Activated T-cell treated with anti-CD3 and anti-CD28 coated beads, Interleukin-2, amount 50 U/mL, for 4 hours (primary cell): ENCODE measurements at regions not wholly inside any gene's neighbourhood (a gene's known extent, or its start where the extent isn't known, plus 50 kb on each side); places are given as distances from the start of the nearest gene placed in this dataset.

Experiments
- ATAC-seq, 2 donors: fragments of 200-7000 bp; cut with Tn5 transposase; one replicate each; pipeline ENCODE4 v1.10.0; 2021
- DNase-seq: peaks from one replicate; pipeline ENCODE4 v3.0.0-alpha.2; 2020
- H3K27me3 Mint-ChIP-seq: one replicate; pipeline ENCODE4 v1.8.0; 2021; ENCODE audit warnings: low read depth, mixed read lengths
- H3K36me3 Mint-ChIP-seq: one replicate; pipeline ENCODE4 v1.8.0; 2022; ENCODE audit warnings: mixed read lengths; ENCODE audit not compliant: insufficient read depth
- H3K4me1 Mint-ChIP-seq: one replicate; pipeline ENCODE4 v1.8.0; 2021; ENCODE audit warnings: low read depth, mixed read lengths
- H3K4me3 Mint-ChIP-seq: one replicate; pipeline ENCODE4 v1.8.0; 2021; ENCODE audit warnings: mild to moderate bottlenecking, moderate library complexity, mixed read lengths
- H3K9me3 Mint-ChIP-seq: one replicate; pipeline ENCODE4 v1.8.0; 2021; ENCODE audit warnings: mixed read lengths

GRCh38 chr17:71057938-71058337 is 888.6 kb downstream of the KCNJ2 start:
- H3K4me3 Mint-ChIP-seq = no peak overlapping the region
- H3K36me3 Mint-ChIP-seq = no peaks in the 10 kb centered on the region
- ATAC-seq (no peak), DNase-seq (no peak)
- H3K4me1 Mint-ChIP-seq = no peaks in the 10 kb centered on the region
- H3K27me3 Mint-ChIP-seq = peaks cover 2% of the 10 kb centered on the region
- H3K9me3 Mint-ChIP-seq = peaks cover 23% of the 10 kb centered on the region

GRCh38 chr17:71063127-71063526 is 893.8 kb downstream of the KCNJ2 start:
- Mint-ChIP-seq H3K36me3 (no peaks in the 10 kb centered on the region), H3K4me1 (no peaks in the 10 kb centered on the region), H3K4me3 (no peak overlapping the region), H3K9me3 (peaks cover 21% of the 10 kb centered on the region), H3K27me3 (no peaks in the 10 kb centered on the region)
- DNase-seq (no peak), ATAC-seq (no peak)

GRCh38 chr17:71063559-71063958 is 894.2 kb downstream of the KCNJ2 start:
- Mint-ChIP-seq H3K27me3 (no peaks in the 10 kb centered on the region), H3K4me3 (no peak overlapping the region), H3K36me3 (no peaks in the 10 kb centered on the region), H3K4me1 (no peaks in the 10 kb centered on the region), H3K9me3 (peaks cover 23% of the 10 kb centered on the region)
- DNase-seq (no peak), ATAC-seq (no peak)

DNA sequence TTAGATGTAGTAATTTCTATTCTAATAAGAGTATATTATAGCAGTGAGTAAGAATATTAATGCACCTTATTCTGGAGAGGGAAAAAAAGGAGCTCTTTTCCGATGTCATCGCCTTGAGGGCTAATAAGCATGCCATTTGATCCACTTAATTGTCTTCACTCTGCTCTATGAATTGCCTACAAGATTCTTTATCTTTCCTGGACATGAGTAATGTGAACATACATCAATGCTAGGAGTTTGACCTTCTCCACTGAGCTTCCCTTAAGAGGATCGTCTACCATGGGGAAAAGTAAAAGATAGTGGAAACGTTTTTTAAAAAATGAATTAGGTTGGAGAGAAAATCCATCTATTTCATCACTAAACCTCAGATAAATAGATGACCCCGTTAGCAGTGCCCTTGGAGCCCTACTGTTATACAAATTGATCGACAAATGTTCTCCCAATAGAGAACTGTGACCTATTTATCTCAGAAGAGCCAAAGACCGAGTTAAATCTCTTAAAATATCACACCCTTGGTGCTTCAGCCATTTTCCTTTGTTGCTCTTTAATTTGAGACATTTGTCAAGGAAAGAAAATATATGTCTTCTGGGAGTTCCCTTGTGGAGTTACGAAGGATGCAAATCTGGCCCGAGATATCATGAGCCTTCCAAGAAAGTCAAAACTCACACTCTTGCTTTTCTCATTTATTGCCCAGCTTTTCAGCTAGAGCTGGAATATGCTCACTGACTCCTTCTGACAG is 898.5 kb downstream of the KCNJ2 start:
- Mint-ChIP-seq H3K4me3 (no peak overlapping the region), H3K9me3 (peaks cover 6% of the 10 kb centered on the region), H3K4me1 (no peaks in the 10 kb centered on the region), H3K27me3 (no peaks in the 10 kb centered on the region), H3K36me3 (no peaks in the 10 kb centered on the region)
- DNase-seq = no peak
- no peak for ATAC-seq

DNA sequence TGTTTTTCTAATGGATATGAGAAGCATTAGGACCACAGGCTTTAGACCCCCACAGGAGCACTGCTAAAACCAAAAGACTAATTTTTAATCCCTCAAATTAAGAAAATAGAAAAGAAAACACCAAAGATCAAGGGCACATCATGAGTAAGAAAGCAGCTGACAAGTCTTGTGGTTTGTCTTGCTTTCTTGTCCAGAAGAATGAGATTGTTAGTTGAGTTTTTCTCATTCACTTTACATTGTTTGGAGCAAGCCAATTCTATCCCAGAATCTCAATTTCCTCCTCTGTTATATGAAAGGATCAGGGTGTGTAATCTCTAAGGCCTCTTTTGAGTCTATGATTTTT is 899.0 kb downstream of the KCNJ2 start:
- peaks cover 6% of the 10 kb centered on the region for H3K9me3 Mint-ChIP-seq
- DNase-seq (no peak), ATAC-seq (no peak)
- no peaks in the 10 kb centered on the region for H3K4me1 Mint-ChIP-seq
- H3K4me3 Mint-ChIP-seq = no peak overlapping the region
- no peaks in the 10 kb centered on the region for H3K27me3 Mint-ChIP-seq
- no peaks in the 10 kb centered on the region for H3K36me3 Mint-ChIP-seq

DNA sequence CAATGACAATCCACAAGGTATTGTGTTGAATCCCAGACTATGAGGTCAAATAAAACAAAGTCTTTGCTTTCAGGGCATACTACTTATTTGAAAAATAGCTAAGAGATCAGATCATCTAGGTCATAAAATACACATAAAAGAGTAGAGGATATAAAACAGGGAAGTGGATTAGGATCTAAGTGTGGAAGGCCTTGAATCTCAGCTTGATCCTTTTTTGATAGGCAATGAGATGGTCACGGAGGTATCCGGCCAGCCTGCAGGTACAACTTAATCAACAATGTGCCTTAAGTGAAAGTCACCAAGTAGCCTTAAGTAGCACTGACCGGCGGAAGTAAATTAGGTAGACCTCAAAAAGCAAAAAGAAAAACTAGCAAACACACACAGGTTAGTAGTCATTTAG is 901.7 kb downstream of the KCNJ2 start:
- ATAC-seq (no peak), DNase-seq (no peak)
- no peaks in the 10 kb centered on the region for H3K27me3 Mint-ChIP-seq
- H3K4me1 Mint-ChIP-seq = no peaks in the 10 kb centered on the region
- peaks cover 13% of the 10 kb centered on the region for H3K9me3 Mint-ChIP-seq
- H3K36me3 Mint-ChIP-seq = no peaks in the 10 kb centered on the region
- no peak overlapping the region for H3K4me3 Mint-ChIP-seq

- H3K4me1 Mint-ChIP-seq = no peaks in the 10 kb centered on the region
- peaks cover 13% of the 10 kb centered on the region for H3K9me3 Mint-ChIP-seq
- ATAC-seq = no peak
Measured at GRCh38 chr17:71071837-71072236, 902.5 kb downstream of the KCNJ2 start.

GRCh38 chr17:71080937-71081336 is 911.6 kb downstream of the KCNJ2 start:
- no peaks in the 10 kb centered on the region for H3K4me1 Mint-ChIP-seq
- H3K27me3 Mint-ChIP-seq = no peaks in the 10 kb centered on the region
- peaks cover 16% of the 10 kb centered on the region for H3K9me3 Mint-ChIP-seq

More at GRCh38 chr17:71071837-71072236, 902.5 kb downstream of the KCNJ2 start:
- no peak for DNase-seq
- H3K4me3 Mint-ChIP-seq = no peak overlapping the region
- no peaks in the 10 kb centered on the region for H3K36me3 Mint-ChIP-seq
- no peaks in the 10 kb centered on the region for H3K27me3 Mint-ChIP-seq

GRCh38 chr17:71081666-71082065 is 912.3 kb downstream of the KCNJ2 start:
- no peak for ATAC-seq
- peaks cover 16% of the 10 kb centered on the region for H3K9me3 Mint-ChIP-seq

More at GRCh38 chr17:71080937-71081336, 911.6 kb downstream of the KCNJ2 start:
- DNase-seq (no peak), ATAC-seq (no peak)
- Mint-ChIP-seq H3K4me3 (no peak overlapping the region), H3K36me3 (no peaks in the 10 kb centered on the region)

GRCh38 chr17:71084219-71084618 is 914.9 kb downstream of the KCNJ2 start:
- Mint-ChIP-seq H3K27me3 (no peaks in the 10 kb centered on the region), H3K4me1 (no peaks in the 10 kb centered on the region), H3K4me3 (no peak overlapping the region), H3K36me3 (no peaks in the 10 kb centered on the region), H3K9me3 (peaks cover 11% of the 10 kb centered on the region)
- no peak for ATAC-seq
- DNase-seq = no peak

More at GRCh38 chr17:71081666-71082065, 912.3 kb downstream of the KCNJ2 start:
- no peaks in the 10 kb centered on the region for H3K4me1 Mint-ChIP-seq
- DNase-seq = no peak
- no peak overlapping the region for H3K4me3 Mint-ChIP-seq
- H3K36me3 Mint-ChIP-seq = no peaks in the 10 kb centered on the region
- no peaks in the 10 kb centered on the region for H3K27me3 Mint-ChIP-seq

GRCh38 chr17:71084838-71085237 is 915.5 kb downstream of the KCNJ2 start:
- Mint-ChIP-seq H3K27me3 (no peaks in the 10 kb centered on the region), H3K36me3 (no peaks in the 10 kb centered on the region), H3K4me1 (no peaks in the 10 kb centered on the region), H3K4me3 (no peak overlapping the region), H3K9me3 (peaks cover 5% of the 10 kb centered on the region)
- ATAC-seq = no peak
- no peak for DNase-seq

- Mint-ChIP-seq H3K36me3 (no peaks in the 10 kb centered on the region), H3K9me3 (peaks cover 5% of the 10 kb centered on the region), H3K4me1 (no peaks in the 10 kb centered on the region), H3K27me3 (no peaks in the 10 kb centered on the region), H3K4me3 (no peak overlapping the region)
- no peak for ATAC-seq
- no peak for DNase-seq
Measured at GRCh38 chr17:71085238-71086033, 916.1 kb downstream of the KCNJ2 start.

DNA sequence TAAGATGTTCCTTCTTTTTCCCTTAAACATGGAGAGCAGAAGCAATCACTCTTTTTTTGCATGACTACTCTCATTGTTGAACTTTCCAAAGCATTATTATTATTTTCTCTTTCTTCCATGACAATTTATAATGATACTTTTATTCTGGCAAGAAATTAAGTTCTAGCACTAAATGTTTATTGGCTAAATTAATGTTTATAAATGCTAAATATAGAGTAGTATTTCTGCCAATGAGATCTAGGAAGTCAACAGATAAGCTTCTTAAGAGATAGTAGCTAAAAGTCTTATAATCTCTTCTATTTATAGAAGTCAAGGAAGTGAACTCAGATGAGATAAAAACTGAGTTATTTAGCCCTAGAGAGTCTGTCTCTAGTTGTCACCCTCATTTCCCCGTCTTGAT is 920.1 kb downstream of the KCNJ2 start:
- Mint-ChIP-seq H3K4me3 (no peak overlapping the region), H3K9me3 (peaks cover 14% of the 10 kb centered on the region), H3K36me3 (no peaks in the 10 kb centered on the region), H3K27me3 (no peaks in the 10 kb centered on the region), H3K4me1 (no peaks in the 10 kb centered on the region)
- no peak for ATAC-seq
- DNase-seq = no peak

GRCh38 chr17:71098071-71098470 is 928.7 kb downstream of the KCNJ2 start:
- Mint-ChIP-seq H3K4me3 (no peak overlapping the region), H3K4me1 (no peaks in the 10 kb centered on the region), H3K9me3 (peaks cover 15% of the 10 kb centered on the region), H3K36me3 (no peaks in the 10 kb centered on the region), H3K27me3 (no peaks in the 10 kb centered on the region)
- DNase-seq (no peak), ATAC-seq (no peak)
